GM20000 (cell line): ENCODE measurements at regions not wholly inside any gene's neighbourhood (a gene's known extent, or its start where the extent isn't known, plus 50 kb on each side); places are given as distances from the start of the nearest gene placed in this dataset.

Experiments
- DNase-seq: peaks from one replicate; pipeline ENCODE4 v3.0.0; 2012; ENCODE audit warnings: low spot score
- CTCF ChIP-seq: IDR thresholded peaks from 2 replicates; pipeline ENCODE4 v1.5.1; 2012; ENCODE audit warnings: mild to moderate bottlenecking, control low read depth; ENCODE audit errors: extremely low read depth, missing control alignments

GRCh38 chr5:173496129-173496882 is 120.1 kb downstream of the BOD1 start:
- no peak for DNase-seq
- TF ChIP-seq CTCF = no peak

DNA sequence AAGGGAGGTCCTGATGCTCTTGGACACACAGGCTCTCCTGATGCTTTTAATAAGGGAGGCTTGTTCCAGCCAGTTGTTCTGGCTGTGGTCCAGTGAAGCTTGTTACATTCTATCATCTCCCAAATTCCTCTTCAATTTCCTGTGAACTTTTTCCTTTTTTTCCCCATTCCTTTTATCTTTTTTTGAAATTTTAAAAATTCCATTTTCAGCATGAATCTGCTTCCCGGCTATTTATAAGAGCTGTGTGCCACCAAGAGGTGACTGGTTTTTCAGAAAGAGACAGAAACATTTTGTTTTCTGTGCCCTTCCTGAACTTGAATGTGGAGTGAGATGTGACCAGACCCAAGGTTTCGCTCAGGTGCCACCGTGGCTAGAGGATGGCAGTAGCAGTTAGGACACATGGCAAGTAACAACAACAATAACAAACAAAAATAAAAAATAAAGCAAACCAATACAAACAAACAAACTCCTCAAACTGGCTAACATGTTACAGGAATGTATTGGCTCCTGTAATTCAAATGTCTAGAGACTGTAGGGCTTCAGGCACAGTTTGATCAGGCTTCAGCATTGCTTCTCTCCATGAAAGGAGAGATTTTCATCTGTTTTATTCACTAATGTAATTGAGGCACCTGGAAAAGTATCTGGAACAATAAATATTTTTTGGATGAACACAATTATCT is 121.1 kb downstream of the BOD1 start:
- no peak for DNase-seq
- TF ChIP-seq CTCF = no peak

DNA sequence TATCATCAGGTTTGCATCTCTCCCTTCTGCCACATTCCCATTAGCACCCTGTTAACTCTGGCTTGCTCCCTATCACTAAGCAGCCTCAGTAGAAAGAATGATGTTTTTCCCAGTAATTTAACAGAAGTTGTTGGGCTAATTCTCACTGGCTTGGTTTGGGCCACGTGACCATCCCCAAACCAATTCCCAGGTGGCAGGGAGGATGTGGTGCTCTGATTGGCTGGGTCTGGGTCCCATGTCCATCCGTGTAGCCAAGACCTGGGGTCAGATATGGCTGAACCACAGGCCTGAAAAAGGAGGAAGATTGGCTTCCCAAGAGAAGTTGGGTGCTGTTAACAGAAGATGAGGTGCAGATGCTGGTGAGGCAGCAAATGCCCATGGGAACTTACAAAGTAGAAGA is 122.0 kb downstream of the BOD1 start:
- no peak for TF ChIP-seq CTCF
- DNase-seq = no peak

GRCh38 chr5:173493846-173494245 is 122.6 kb downstream of the BOD1 start:
- no peak for TF ChIP-seq CTCF
- no peak for DNase-seq

GRCh38 chr5:173493040-173493439 is 123.4 kb downstream of the BOD1 start:
- no peak for TF ChIP-seq CTCF

GRCh38 chr5:173490681-173491080 is 125.8 kb downstream of the BOD1 start:
- TF ChIP-seq CTCF = no peak
- DNase-seq = no peak

More at GRCh38 chr5:173493040-173493439, 123.4 kb downstream of the BOD1 start:
- no peak for DNase-seq

DNA sequence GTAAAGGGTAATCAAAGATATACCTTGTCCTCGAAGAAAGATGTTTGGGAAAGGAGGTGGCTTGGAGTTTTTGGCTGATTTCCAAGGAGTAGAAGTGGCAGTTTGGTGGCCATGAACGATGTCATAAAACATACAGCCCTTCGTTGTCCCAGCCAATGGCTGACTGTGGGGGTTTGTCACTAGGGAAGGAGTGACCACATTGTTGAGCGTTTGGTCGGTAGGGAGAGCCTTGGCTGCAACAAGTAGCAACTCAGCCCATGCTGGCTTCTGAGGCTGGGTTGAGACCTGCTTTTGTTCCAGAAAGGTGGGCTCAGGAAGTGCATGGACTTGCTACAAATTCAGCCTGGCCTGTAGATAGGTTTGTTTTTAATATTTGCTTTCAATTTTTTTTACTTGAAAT is 128.3 kb downstream of the BOD1 start:
- no peak for DNase-seq
- no peak for TF ChIP-seq CTCF
